HG02943 (cell line): ENCODE measurements at regions not wholly inside any gene's neighbourhood (a gene's known extent, or its start where the extent isn't known, plus 50 kb on each side); places are given as distances from the start of the nearest gene placed in this dataset.
A peak's percentile ranks its signal among the peaks of the same experiment; 100 is the strongest.
"Not testable (repeated sequence)": the region's sequence is repeated elsewhere in the genome, so short reads cannot be mapped to it uniquely, and the experiment has no call there.

ENCODE experiments used
- ATAC-seq: cut with Tn5 transposase; IDR thresholded peaks from one replicate; pipeline ENCODE4 v1.9.1; 2021; ENCODE audit warnings: mild to moderate bottlenecking, low read depth, moderate library complexity; ENCODE audit not compliant: unreplicated experiment

- ATAC-seq = peak; percentile 83
Measured at GRCh38 chr5:90338712-90339372, 70.7 kb downstream of the CETN3 start.

- no peak for ATAC-seq
Measured at GRCh38 chr5:90337449-90338052, 72.0 kb downstream of the CETN3 start.

GRCh38 chr5:90336752-90337151 lies 72.8 kb downstream of the CETN3 start:
- ATAC-seq = no peak

GRCh38 chr5:90334741-90335140 lies 74.8 kb downstream of the CETN3 start:
- no peak for ATAC-seq

GRCh38 chr5:90329911-90330310 lies 79.6 kb downstream of the CETN3 start:
- no peak for ATAC-seq

- ATAC-seq = no peak
Measured at GRCh38 chr5:90326995-90327394, 82.6 kb downstream of the CETN3 start.

GRCh38 chr5:90325093-90325492 lies 84.5 kb downstream of the CETN3 start:
- ATAC-seq = no peak

GRCh38 chr5:90320348-90320747 lies 89.2 kb downstream of the CETN3 start:
- ATAC-seq = not testable (repeated sequence)

GRCh38 chr5:90312027-90312426 lies 97.5 kb downstream of the CETN3 start:
- no peak for ATAC-seq

GRCh38 chr5:90311401-90311800 lies 98.2 kb downstream of the CETN3 start:
- ATAC-seq = no peak

GRCh38 chr5:90308787-90309585 lies 100.6 kb downstream of the CETN3 start:
- ATAC-seq = no peak

- ATAC-seq = no peak
Measured at GRCh38 chr5:90307782-90308181, 101.8 kb downstream of the CETN3 start.

- ATAC-seq = no peak
Measured at GRCh38 chr5:90307322-90307721, 102.2 kb downstream of the CETN3 start.

- ATAC-seq = no peak
Measured at GRCh38 chr5:90306613-90307012, 102.9 kb downstream of the CETN3 start.

GRCh38 chr5:90305041-90305720 lies 104.4 kb downstream of the CETN3 start:
- no peak for ATAC-seq

- peak; percentile 75 for ATAC-seq
Measured at GRCh38 chr5:90301248-90301647, 108.3 kb downstream of the CETN3 start.

- ATAC-seq = no peak
Measured at GRCh38 chr5:90297045-90297764, 112.4 kb downstream of the CETN3 start.

- no peak for ATAC-seq
Measured at GRCh38 chr5:90294604-90295003, 115.0 kb downstream of the CETN3 start.

GRCh38 chr5:90293931-90294330 lies 115.6 kb downstream of the CETN3 start:
- ATAC-seq = no peak

- no peak for ATAC-seq
Measured at GRCh38 chr5:90290648-90291047, 118.9 kb downstream of the CETN3 start.
